Posterior vena cava (tissue), 2 donors: ENCODE measurements at regions not wholly inside any gene's neighbourhood (a gene's known extent, or its start where the extent isn't known, plus 50 kb on each side); places are given as distances from the start of the nearest gene placed in this dataset.
"Not testable (repeated sequence)": the region's sequence is repeated elsewhere in the genome, so short reads cannot be mapped to it uniquely, and the experiment has no call there.

Experiments used
- DNase-seq: peaks from one replicate; pipeline ENCODE4 v3.0.0-alpha.2; 2020; ENCODE audit warnings: low spot score
- intact Hi-C, 2 donors: fragments of 100-400 bp; cut with DNase I; formaldehyde crosslinking; loops; one replicate each; pipeline versions ENCODE4 v1.14.1 to v1.14.2; 2022 to 2023
- donor health status: DM: yes; HTN: yes; CAD: no.
- donor health status: DM: yes; HTN: yes; CAD: no.

GRCh38 chr1:59180735-59181134, 116.2 kb upstream of the FGGY start:
- no peak for DNase-seq
- intact Hi-C loops = no loop called here

GRCh38 chr1:59183749-59184317, 113.1 kb upstream of the FGGY start:
- intact Hi-C loops = no loop called here
- DNase-seq = no peak

- intact Hi-C loops = no loop called here
- DNase-seq = no peak
Observed at GRCh38 chr1:59184365-59184905, 112.5 kb upstream of the FGGY start.

- no peak for DNase-seq
- intact Hi-C loops = no loop called here
Observed at GRCh38 chr1:59185163-59185860, 111.6 kb upstream of the FGGY start.

GRCh38 chr1:59186656-59187055, 110.2 kb upstream of the FGGY start:
- DNase-seq = no peak
- intact Hi-C loops = no loop called here

- no peak for DNase-seq
- intact Hi-C loops = no loop called here
Observed at GRCh38 chr1:59188413-59189213, 108.3 kb upstream of the FGGY start.

- intact Hi-C loops = no loop called here
- no peak for DNase-seq
Observed at GRCh38 chr1:59193443-59194093, 103.3 kb upstream of the FGGY start.

- intact Hi-C loops = no loop called here
- no peak for DNase-seq
Observed at GRCh38 chr1:59194621-59195020, 102.3 kb upstream of the FGGY start.

GRCh38 chr1:59195151-59195550, 101.7 kb upstream of the FGGY start:
- intact Hi-C loops = no loop called here
- DNase-seq = no peak

- DNase-seq = no peak
- intact Hi-C loops = no loop called here
Observed at GRCh38 chr1:59198564-59198963, 98.3 kb upstream of the FGGY start.

- no peak for DNase-seq
- intact Hi-C loops = no loop called here
Observed at GRCh38 chr1:59199147-59199546, 97.7 kb upstream of the FGGY start.

- DNase-seq = no peak
- intact Hi-C loops = no loop called here
Observed at GRCh38 chr1:59199719-59200376, 97.0 kb upstream of the FGGY start.

GRCh38 chr1:59201341-59201740, 95.6 kb upstream of the FGGY start:
- intact Hi-C loops = no loop called here
- no peak for DNase-seq

GRCh38 chr1:59202455-59202854, 94.4 kb upstream of the FGGY start:
- no peak for DNase-seq
- intact Hi-C loops = no loop called here

- no peak for DNase-seq
Observed at GRCh38 chr1:59204001-59204400, 92.9 kb upstream of the FGGY start.

GRCh38 chr1:59206616-59207015, 90.3 kb upstream of the FGGY start:
- intact Hi-C loops, DNase-seq: not testable (repeated sequence)

More at GRCh38 chr1:59204001-59204400, 92.9 kb upstream of the FGGY start:
- intact Hi-C loops = no loop called here

GRCh38 chr1:59210430-59210829, 86.5 kb upstream of the FGGY start:
- DNase-seq, intact Hi-C loops: not testable (repeated sequence)

GRCh38 chr1:59212706-59213105, 84.2 kb upstream of the FGGY start:
- intact Hi-C loops = loop anchor here in 1 of 2 donors (2.0 kb wide), 1 partner anchor 180 kb away; no protein-coding TSS in a partner anchor
- no peak for DNase-seq
